Body of pancreas (tissue), 4 donors: ENCODE measurements at regions not wholly inside any gene's neighbourhood (a gene's known extent, or its start where the extent isn't known, plus 50 kb on each side); places are given as distances from the start of the nearest gene placed in this dataset.

Source experiments
- POLR2A ChIP-seq, 3 donors: fragments of 450-650 bp; IDR thresholded peaks; one replicate each; pipeline ENCODE4 v1.6.1; 2016; ENCODE audit warnings: antibody characterized with exemption in 3 of 3, mild to moderate bottlenecking in 2 of 3
- TF ChIP-seq, protein P1 (sequence below), 7 experiments: fragments of 450-650 bp in 4 of 7; fragments of 200-600 bp in 3 of 7; sonication (generic) in 3 of 7; IDR thresholded peaks; one replicate each; pipeline ENCODE4 v1.5.1; 2016 to 2019; ENCODE audit warnings: antibody characterized with exemption in 7 of 7

DNA sequence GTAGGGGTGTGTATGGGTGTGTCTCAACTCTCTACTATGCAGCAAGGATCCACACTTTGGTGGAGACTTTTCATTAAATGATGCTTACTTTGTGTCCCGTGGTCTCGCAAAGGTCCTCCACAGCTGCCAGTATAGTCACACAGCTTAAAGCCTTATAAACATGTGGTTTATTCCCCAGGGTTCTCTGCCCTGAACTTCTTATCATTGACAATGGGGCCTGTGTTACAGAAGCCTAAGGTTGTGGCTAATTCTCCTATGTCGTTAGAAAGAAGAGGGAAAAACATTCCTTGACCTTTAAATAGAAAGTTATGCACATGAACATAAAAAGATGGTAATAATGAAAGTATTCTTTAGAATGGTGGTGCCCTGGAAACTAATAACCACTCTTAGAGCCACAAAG lies 201.4 kb downstream of the INHBA start:
- TF ChIP-seq POLR2A (IDR thresholded peaks at IDR 0.05): no peak
- TF ChIP-seq, protein P1, sequence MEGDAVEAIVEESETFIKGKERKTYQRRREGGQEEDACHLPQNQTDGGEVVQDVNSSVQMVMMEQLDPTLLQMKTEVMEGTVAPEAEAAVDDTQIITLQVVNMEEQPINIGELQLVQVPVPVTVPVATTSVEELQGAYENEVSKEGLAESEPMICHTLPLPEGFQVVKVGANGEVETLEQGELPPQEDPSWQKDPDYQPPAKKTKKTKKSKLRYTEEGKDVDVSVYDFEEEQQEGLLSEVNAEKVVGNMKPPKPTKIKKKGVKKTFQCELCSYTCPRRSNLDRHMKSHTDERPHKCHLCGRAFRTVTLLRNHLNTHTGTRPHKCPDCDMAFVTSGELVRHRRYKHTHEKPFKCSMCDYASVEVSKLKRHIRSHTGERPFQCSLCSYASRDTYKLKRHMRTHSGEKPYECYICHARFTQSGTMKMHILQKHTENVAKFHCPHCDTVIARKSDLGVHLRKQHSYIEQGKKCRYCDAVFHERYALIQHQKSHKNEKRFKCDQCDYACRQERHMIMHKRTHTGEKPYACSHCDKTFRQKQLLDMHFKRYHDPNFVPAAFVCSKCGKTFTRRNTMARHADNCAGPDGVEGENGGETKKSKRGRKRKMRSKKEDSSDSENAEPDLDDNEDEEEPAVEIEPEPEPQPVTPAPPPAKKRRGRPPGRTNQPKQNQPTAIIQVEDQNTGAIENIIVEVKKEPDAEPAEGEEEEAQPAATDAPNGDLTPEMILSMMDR (IDR thresholded peaks at IDR 0.05): no peak
